DND-41 (cell line): ENCODE measurements at regions not wholly inside any gene's neighbourhood (a gene's known extent, or its start where the extent isn't known, plus 50 kb on each side); places are given as distances from the start of the nearest gene placed in this dataset.

Experiments
- ATAC-seq: fragments of 200-7000 bp; cut with Tn5 transposase; 3 replicates; pipeline ENCODE4 v1.9.1; 2021; ENCODE audit warnings: low read depth; ENCODE audit not compliant: insufficient read depth
- DNase-seq: peaks from one replicate; pipeline ENCODE4 v3.0.0-alpha.2; 2020
- H2AFZ ChIP-seq: 2 replicates; pipeline ENCODE4 v1.6.0; 2012; ENCODE audit warnings: low read depth, low read length
- H3K27ac ChIP-seq: 2 replicates; pipeline ENCODE4 v1.5.1; 2012; ENCODE audit warnings: low read length, inconsistent platforms
- H3K27me3 ChIP-seq: fragments of 200-600 bp; sonication (generic); 2 replicates; pipeline ENCODE4 v1.6.0; 2012; ENCODE audit warnings: low read length, mild to moderate bottlenecking, inconsistent platforms; ENCODE audit not compliant: insufficient read depth, poor library complexity
- H3K36me3 ChIP-seq: 2 replicates; pipeline ENCODE4 v1.5.1; 2012; ENCODE audit warnings: low read length, inconsistent platforms; ENCODE audit not compliant: insufficient read depth
- H3K4me1 ChIP-seq: 2 replicates; pipeline ENCODE4 v1.5.1; 2012; ENCODE audit warnings: mild to moderate bottlenecking, low read length; ENCODE audit not compliant: insufficient read depth
- H3K4me2 ChIP-seq: 2 replicates; pipeline ENCODE4 v1.6.0; 2012; ENCODE audit warnings: mild to moderate bottlenecking, moderate library complexity, low read length, inconsistent platforms; ENCODE audit not compliant: insufficient read depth
- H3K4me3 ChIP-seq, 2 experiments: fragments of 200-600 bp in 1 of 2; shearing (Covaris generic) in 1 of 2; 2 replicates each; pipeline ENCODE4 v1.5.1; 2012 to 2016; ENCODE audit warnings: inconsistent platforms in 2 of 2, low read length in 2 of 2, mild to moderate bottlenecking in 2 of 2, low read depth in 1 of 2, moderate library complexity in 1 of 2
- H3K79me2 ChIP-seq: 2 replicates; pipeline ENCODE4 v1.6.0; 2012; ENCODE audit warnings: low read length, inconsistent platforms; ENCODE audit not compliant: insufficient read depth
- H3K9ac ChIP-seq: 2 replicates; pipeline ENCODE4 v1.6.0; 2012; ENCODE audit warnings: low read depth, mild to moderate bottlenecking, inconsistent platforms, low read length, moderate library complexity
- H3K9me3 ChIP-seq: 2 replicates; pipeline ENCODE4 v1.5.1; 2012; ENCODE audit warnings: low read length, moderate library complexity, mild to moderate bottlenecking, inconsistent platforms; ENCODE audit not compliant: insufficient read depth, severe bottlenecking
- H4K20me1 ChIP-seq: 2 replicates; pipeline ENCODE4 v1.6.0; 2012; ENCODE audit warnings: low read length; ENCODE audit not compliant: insufficient read depth
- EZH2 ChIP-seq: IDR thresholded peaks from 3 replicates; pipeline ENCODE4 v1.6.1; 2012; ENCODE audit warnings: borderline replicate concordance, low read depth, mild to moderate bottlenecking, moderate library complexity, low read length, inconsistent platforms; ENCODE audit not compliant: severe bottlenecking
- TF ChIP-seq, protein P1 (sequence below): IDR thresholded peaks from 2 replicates; pipeline ENCODE4 v1.5.1; 2012; ENCODE audit warnings: borderline replicate concordance, low read length, moderate library complexity, mild to moderate bottlenecking; ENCODE audit not compliant: poor library complexity, severe bottlenecking; ENCODE audit errors: extremely low read depth

DNA sequence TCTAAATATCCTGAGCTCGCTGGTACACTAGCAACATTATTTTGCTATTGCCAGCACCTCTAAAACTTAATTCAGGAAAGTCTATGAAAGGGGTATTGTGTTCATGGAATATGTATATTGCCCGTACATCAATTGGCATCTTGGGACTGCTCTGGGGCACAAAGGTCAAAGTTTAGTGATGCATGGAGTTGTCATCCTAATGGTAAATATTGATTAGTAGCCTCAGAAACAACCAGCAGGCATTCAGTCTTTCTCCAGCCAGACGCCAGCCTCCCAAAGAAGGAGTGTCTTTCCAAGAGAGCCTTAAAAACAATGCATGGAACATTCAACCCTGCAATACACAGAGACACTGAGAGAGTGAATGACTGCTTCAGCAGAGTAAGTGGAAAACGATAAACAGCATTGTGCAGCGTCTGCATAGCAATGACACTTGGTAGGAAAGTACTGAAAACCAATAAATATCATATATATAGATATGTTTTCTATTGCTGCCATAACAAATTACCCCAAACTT is 377.3 kb downstream of the SHQ1 start:
- H3K4me1 ChIP-seq, result no peaks in the 10 kb centered on the region
- no peaks in the 10 kb centered on the region for H3K36me3 ChIP-seq
- H4K20me1 ChIP-seq, result no peaks in the 10 kb centered on the region
- H3K4me2 ChIP-seq, result no peak overlapping the region
- H3K4me3 ChIP-seq, result no peak overlapping the region
- no peak overlapping the region for H2AFZ ChIP-seq
- H3K79me2 ChIP-seq, result no peaks in the 10 kb centered on the region
- ATAC-seq, result no peak
- DNase-seq, result no peak
- TF ChIP-seq, protein P1, sequence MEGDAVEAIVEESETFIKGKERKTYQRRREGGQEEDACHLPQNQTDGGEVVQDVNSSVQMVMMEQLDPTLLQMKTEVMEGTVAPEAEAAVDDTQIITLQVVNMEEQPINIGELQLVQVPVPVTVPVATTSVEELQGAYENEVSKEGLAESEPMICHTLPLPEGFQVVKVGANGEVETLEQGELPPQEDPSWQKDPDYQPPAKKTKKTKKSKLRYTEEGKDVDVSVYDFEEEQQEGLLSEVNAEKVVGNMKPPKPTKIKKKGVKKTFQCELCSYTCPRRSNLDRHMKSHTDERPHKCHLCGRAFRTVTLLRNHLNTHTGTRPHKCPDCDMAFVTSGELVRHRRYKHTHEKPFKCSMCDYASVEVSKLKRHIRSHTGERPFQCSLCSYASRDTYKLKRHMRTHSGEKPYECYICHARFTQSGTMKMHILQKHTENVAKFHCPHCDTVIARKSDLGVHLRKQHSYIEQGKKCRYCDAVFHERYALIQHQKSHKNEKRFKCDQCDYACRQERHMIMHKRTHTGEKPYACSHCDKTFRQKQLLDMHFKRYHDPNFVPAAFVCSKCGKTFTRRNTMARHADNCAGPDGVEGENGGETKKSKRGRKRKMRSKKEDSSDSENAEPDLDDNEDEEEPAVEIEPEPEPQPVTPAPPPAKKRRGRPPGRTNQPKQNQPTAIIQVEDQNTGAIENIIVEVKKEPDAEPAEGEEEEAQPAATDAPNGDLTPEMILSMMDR, result no peak
- TF ChIP-seq EZH2, result no peak
- no peak overlapping the region for H3K27ac ChIP-seq
- H3K9ac ChIP-seq, result no peak overlapping the region
- H3K27me3 ChIP-seq, result peaks cover 10% of the 10 kb centered on the region
- no peaks in the 10 kb centered on the region for H3K9me3 ChIP-seq

DNA sequence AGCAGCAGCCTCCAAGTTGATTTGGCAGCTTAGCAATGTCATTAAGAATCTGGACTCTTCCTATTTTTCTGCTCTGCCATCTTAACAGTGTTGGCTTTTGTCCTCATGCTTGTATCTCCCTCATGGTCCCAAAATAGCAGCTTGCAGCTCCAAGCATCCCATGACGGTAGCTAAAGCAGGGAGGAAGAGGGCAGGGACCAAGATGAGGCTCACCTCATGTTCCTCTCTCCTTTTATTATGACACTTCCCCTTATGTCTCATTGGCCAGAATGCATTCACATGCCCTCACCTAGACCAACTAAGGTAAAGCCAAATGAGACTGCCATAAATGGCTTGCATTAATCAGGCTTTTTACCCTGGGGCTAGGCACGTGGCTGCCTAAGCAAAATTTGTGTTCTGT is 382.4 kb downstream of the SHQ1 start:
- H3K9me3 ChIP-seq, result no peaks in the 10 kb centered on the region
- H3K9ac ChIP-seq, result no peak overlapping the region
- no peak overlapping the region for H3K27ac ChIP-seq
- peaks cover 13% of the 10 kb centered on the region for H3K27me3 ChIP-seq
- no peak for TF ChIP-seq EZH2
- TF ChIP-seq, protein P1, result no peak
- DNase-seq (no peak), ATAC-seq (no peak)
- no peaks in the 10 kb centered on the region for H3K36me3 ChIP-seq
- no peaks in the 10 kb centered on the region for H3K4me1 ChIP-seq
- H2AFZ ChIP-seq, result no peak overlapping the region
- no peak overlapping the region for H3K4me3 ChIP-seq
- no peaks in the 10 kb centered on the region for H3K79me2 ChIP-seq
- no peak overlapping the region for H3K4me2 ChIP-seq
- no peaks in the 10 kb centered on the region for H4K20me1 ChIP-seq

DNA sequence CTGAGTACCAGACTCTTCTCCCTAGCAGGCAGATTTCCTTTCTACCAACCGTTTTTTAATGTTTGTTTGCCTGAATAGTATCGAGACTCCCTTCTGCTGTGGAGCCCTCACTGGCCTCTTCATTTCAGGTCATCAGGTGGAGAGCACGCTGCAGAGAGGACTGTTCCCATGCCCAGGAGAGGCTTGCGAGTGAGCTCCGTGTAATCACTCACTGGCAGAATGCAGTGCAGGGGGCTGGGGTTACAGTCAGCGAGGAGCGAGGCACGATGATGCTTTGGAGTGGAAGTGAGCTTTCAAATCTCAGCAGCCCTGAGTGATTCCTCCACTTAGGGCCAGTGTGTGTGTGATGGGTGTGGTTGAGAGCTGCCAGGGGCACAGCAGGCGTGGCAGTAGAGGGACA is 385.2 kb downstream of the SHQ1 start:
- Histone ChIP-seq H3K4me3 (no peak overlapping the region), H3K4me2 (no peak overlapping the region), H2AFZ (no peak overlapping the region), H3K36me3 (no peaks in the 10 kb centered on the region), H3K27ac (no peak overlapping the region), H4K20me1 (no peaks in the 10 kb centered on the region), H3K79me2 (no peaks in the 10 kb centered on the region), H3K9me3 (no peaks in the 10 kb centered on the region), H3K9ac (no peak overlapping the region), H3K4me1 (no peaks in the 10 kb centered on the region), H3K27me3 (peaks cover 10% of the 10 kb centered on the region)
- TF ChIP-seq, protein P1, result no peak
- no peak for TF ChIP-seq EZH2
- no peak for ATAC-seq
- DNase-seq, result no peak

DNA sequence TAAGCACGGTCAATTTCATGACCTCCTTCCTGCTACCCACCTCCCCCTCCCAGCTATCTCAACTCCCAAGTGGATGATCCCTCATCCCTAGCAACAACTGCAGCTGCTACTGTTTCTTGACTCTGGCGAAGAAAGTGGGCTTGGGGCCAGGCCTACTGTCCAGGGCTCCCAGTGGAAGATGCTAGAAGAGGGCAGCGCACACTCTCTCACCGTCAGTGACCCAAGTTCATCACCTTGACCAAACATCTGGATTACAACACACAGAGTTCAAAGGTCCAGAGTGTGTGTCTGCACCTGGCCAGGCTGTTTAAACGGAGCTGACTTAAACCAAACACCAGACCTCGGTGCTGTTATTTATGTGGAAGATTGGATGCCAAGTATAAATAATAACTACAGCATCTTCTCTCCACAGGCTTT is 385.6 kb downstream of the SHQ1 start:
- no peaks in the 10 kb centered on the region for H3K4me1 ChIP-seq
- no peak overlapping the region for H3K27ac ChIP-seq
- ATAC-seq, result no peak
- no peak overlapping the region for H3K9ac ChIP-seq
- no peaks in the 10 kb centered on the region for H4K20me1 ChIP-seq
- TF ChIP-seq EZH2, result no peak
- TF ChIP-seq, protein P1, result no peak
- no peak overlapping the region for H3K4me3 ChIP-seq
- no peaks in the 10 kb centered on the region for H3K9me3 ChIP-seq
- H3K36me3 ChIP-seq, result no peaks in the 10 kb centered on the region
- no peak for DNase-seq
- H3K27me3 ChIP-seq, result peaks cover 8% of the 10 kb centered on the region
- no peaks in the 10 kb centered on the region for H3K79me2 ChIP-seq
- H3K4me2 ChIP-seq, result no peak overlapping the region
- H2AFZ ChIP-seq, result no peak overlapping the region
